Chondrocyte (in vitro differentiated cells): ENCODE measurements at regions not wholly inside any gene's neighbourhood (a gene's known extent, or its start where the extent isn't known, plus 50 kb on each side); places are given as distances from the start of the nearest gene placed in this dataset.

Experiments used
- DNase-seq: peaks from one replicate; pipeline ENCODE4 v3.0.0; 2021; ENCODE audit warnings: mixed read lengths, low spot score
- H3K27ac Mint-ChIP-seq: one replicate; pipeline ENCODE4 v1.8.0; 2021; ENCODE audit warnings: mild to moderate bottlenecking, moderate library complexity, mixed read lengths; ENCODE audit not compliant: unreplicated experiment
- H3K27me3 Mint-ChIP-seq: 2 replicates; pipeline ENCODE4 v1.8.0; 2021; ENCODE audit warnings: low read depth, mixed read lengths
- H3K36me3 Mint-ChIP-seq: 2 replicates; pipeline ENCODE4 v1.8.0; 2021; ENCODE audit warnings: low read depth, mixed read lengths
- H3K4me1 Mint-ChIP-seq: 2 replicates; pipeline ENCODE4 v1.8.0; 2021; ENCODE audit warnings: low read depth, mild to moderate bottlenecking, mixed read lengths
- H3K4me3 Mint-ChIP-seq: one replicate; pipeline ENCODE4 v1.8.0; 2021; ENCODE audit warnings: mild to moderate bottlenecking, moderate library complexity, mixed read lengths; ENCODE audit not compliant: unreplicated experiment
- H3K9me3 Mint-ChIP-seq: 2 replicates; pipeline ENCODE4 v1.8.0; 2021; ENCODE audit warnings: low read depth, mixed read lengths
- CTCF ChIP-seq: fragments of 200-600 bp; sonication (generic); IDR thresholded peaks from 2 replicates; pipeline ENCODE4 v1.5.0; 2021; ENCODE audit warnings: antibody characterized with exemption, mild to moderate bottlenecking, moderate library complexity

DNA sequence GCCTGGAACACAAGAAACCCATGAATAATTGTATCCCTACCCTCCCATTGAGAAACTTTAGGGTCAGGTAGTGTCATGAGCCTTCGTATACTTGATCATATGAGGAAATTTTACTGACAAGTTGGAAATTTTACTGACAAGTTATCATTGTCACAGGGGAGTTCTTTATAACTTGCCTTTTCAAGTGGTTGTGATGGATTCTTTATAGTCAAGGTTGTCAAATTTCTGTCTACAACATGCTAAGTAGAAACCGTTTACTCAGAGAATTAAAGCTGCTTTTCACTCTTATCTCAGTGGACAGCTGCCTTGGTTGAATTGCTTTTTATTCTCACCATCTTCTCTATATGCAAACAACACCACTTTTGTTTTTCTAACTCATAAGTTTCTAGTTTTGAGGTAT lies 1286.4 kb downstream of the EPHA7 start:
- TF ChIP-seq CTCF = no peak
- Mint-ChIP-seq H3K9me3 (peaks cover 2% of the 10 kb centered on the region), H3K4me1 (no peaks in the 10 kb centered on the region), H3K27ac (no peak overlapping the region), H3K36me3 (no peaks in the 10 kb centered on the region), H3K4me3 (no peak overlapping the region), H3K27me3 (peaks cover 5% of the 10 kb centered on the region)
- DNase-seq = no peak

DNA sequence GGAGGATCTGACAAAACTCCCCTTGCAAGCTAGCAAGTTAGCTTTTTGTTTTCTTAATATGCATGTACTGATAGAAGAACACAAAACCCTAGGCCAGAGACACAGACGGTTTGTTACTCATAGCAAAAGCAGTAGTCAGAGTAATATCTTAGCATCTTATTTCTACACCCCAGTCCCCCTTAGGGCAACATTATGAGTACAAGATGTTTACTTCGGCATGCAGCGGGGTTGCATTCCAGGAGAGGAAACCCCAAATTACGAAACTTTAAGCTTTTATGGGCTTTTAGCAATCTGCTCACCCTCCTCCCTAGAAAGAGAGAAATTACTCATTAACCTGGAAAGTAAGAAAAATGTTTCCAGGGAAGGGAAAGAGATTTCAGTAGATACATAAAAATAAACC lies 1286.9 kb downstream of the EPHA7 start:
- Mint-ChIP-seq H3K27ac (no peak overlapping the region), H3K9me3 (peaks cover 2% of the 10 kb centered on the region), H3K27me3 (peaks cover 5% of the 10 kb centered on the region), H3K36me3 (no peaks in the 10 kb centered on the region), H3K4me1 (no peaks in the 10 kb centered on the region), H3K4me3 (no peak overlapping the region)
- no peak for TF ChIP-seq CTCF
- no peak for DNase-seq

DNA sequence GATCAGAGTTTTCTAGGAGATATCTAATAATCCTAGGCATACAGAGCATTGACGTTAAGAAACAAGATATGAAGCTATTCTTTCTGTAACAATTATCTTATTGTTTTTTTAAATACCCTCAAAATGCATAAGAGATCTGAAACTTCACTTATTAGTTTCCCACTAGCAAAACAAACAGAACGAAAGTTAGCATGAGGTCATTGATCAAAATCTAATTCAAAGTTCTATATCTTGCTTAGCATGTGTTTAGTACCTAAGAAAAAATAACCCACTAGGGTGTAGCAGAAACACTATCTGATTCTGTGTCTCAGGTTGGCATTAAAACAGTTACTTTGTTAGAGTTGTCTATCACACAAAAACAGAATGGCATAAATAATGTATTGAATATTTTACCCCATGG lies 1288.4 kb downstream of the EPHA7 start:
- Mint-ChIP-seq H3K9me3 (peaks cover 2% of the 10 kb centered on the region), H3K4me1 (no peaks in the 10 kb centered on the region), H3K27ac (no peak overlapping the region), H3K4me3 (no peak overlapping the region), H3K36me3 (no peaks in the 10 kb centered on the region), H3K27me3 (peaks cover 5% of the 10 kb centered on the region)
- DNase-seq = no peak
- TF ChIP-seq CTCF = no peak

DNA sequence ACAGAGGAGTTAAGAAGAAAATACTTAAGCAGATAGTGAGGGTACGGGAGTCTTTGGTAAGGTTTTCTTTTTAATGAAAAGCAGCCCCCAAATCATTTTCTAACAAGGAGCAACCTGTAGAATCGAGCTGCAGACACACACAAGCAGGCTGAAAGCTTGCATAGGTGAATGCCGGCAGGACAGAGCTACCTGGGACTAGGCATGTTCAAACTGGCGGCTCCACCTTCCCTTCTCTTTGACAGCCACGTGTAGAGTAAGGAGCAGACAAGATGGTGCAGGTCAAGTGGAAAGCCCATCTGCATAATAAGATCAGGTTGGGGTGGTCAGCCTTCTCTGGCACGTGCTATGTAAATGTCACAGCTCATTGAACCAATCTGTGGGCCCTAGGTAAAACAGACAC lies 1292.4 kb downstream of the EPHA7 start:
- Mint-ChIP-seq H3K4me3 (no peak overlapping the region), H3K36me3 (no peaks in the 10 kb centered on the region), H3K4me1 (peaks cover 12% of the 10 kb centered on the region), H3K9me3 (no peaks in the 10 kb centered on the region), H3K27ac (no peak overlapping the region), H3K27me3 (peaks cover 5% of the 10 kb centered on the region)
- DNase-seq = no peak
- TF ChIP-seq CTCF = no peak

DNA sequence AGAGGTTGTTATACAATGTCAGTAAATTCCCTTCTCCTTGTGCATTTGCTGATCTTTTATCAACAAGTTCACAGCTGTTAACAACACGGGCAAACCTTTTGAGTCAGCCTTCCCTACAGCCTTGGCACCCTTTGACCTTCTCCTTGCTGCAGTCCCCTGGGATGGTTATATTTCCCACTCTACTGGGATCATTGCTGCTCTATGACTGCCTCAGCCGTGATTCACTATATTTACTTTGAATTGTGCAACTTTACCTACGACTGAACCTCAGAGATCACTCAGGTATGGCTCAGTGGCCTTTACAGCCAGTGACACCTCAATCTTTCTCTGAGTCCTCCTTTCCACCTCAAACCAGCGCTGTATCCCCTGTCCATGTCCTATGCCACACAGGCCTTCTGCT lies 1293.3 kb downstream of the EPHA7 start:
- no peak for TF ChIP-seq CTCF

More for the DNA sequence above, 1293.3 kb downstream of the EPHA7 start:
- H3K4me1 Mint-ChIP-seq = peaks cover 12% of the 10 kb centered on the region
- H3K9me3 Mint-ChIP-seq = no peaks in the 10 kb centered on the region
- H3K27ac Mint-ChIP-seq = no peak overlapping the region
- no peak overlapping the region for H3K4me3 Mint-ChIP-seq
- DNase-seq = no peak
- H3K36me3 Mint-ChIP-seq = no peaks in the 10 kb centered on the region
- H3K27me3 Mint-ChIP-seq = peaks cover 5% of the 10 kb centered on the region
